Fibroblast of skin of right biceps (primary cell): ENCODE measurements at regions not wholly inside any gene's neighbourhood (a gene's known extent, or its start where the extent isn't known, plus 50 kb on each side); places are given as distances from the start of the nearest gene placed in this dataset.
"Not testable (repeated sequence)": the region's sequence is repeated elsewhere in the genome, so short reads cannot be mapped to it uniquely, and the experiment has no call there.

ENCODE experiments used
- DNase-seq: peaks from one replicate; pipeline ENCODE4 v3.0.0-alpha.2; 2013

DNA sequence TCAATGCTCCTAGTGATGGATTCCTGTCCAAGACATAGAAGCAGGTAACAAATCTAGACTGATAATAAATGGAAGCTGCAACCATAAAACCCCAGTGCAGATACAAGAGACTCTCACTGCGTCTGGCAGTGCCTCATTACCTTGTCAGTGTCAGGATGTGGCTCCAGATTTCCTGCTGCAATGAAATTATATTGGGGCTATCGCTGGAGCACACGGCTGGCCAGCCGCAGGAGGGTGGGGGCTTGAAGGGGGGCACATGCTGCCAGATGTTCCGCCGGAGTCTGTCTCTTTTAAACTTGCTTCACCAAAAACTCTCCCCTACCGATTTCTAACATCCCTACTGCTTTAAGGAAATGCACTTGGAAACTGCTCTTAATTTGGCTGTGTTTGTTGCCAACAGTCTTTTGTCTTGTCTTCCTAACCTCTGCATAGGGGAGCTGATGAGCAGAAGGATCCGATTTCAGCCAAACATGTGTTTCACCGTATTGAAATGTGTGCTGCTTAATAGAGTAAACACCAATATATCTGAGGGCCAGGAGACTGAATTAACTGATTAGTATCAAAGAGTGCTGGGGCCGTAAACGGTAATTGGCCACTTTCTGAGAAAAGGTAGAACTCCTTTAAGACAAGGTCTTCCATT, 102.2 kb upstream of the EXOC2 start:
- no peak for DNase-seq

DNA sequence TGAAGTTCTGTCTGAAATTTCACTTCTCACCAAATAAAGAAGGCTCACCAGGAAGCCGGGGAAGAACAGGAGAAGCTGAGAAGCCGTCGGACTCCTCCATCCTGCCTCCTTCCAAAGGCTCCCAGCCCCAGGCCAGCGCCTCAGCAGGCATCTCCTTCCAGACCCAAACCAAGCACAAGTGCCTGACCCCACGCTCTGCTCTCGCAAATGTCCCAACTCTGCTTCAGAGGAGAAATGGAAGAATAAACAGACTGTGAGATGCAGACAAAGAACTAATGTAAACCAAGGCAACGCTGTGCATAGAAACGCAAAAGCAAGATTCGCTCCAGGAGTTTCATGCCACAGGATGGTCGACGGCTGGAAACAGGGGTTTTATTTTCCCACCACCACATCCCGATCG, 100.3 kb upstream of the EXOC2 start:
- DNase-seq, result no peak

DNA sequence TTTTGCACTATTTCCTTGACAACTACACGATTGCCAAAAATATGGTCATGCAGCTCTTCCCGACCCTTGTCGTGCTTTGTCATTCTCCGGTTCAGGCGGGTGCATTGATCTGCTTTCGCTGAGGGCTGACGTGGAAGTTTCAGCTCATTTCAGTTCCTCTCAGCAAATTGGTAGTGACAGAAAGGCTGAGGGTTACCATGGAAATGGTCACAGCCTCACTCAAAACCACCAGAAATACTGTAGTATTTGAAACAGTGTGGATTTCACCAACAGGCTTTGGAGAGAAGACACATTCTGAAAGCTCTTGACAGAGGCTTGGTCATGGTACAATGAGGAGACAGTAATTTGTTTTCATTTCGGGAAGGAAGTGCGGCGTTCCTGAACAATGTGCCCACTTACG, 99.7 kb upstream of the EXOC2 start:
- no peak for DNase-seq

DNA sequence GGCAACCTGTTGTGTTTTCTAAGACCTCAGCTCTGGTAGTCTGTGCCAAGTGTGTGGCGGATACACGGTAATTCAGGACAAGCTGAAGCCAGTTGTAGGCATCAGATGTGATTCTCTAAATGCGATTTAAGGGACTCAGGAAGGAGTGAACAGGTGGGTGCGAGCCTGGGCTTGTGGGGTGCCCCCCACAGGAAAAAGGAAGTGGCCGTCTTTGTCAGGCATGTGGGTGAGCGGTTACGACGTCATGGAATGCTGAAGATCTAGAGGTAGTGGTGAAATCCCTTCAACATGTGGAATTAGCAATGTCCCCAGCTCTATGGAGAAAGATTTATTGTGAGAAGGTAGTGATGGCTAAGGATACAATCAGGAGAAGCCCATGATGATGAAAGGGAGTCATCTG, 95.1 kb upstream of the EXOC2 start:
- no peak for DNase-seq

DNA sequence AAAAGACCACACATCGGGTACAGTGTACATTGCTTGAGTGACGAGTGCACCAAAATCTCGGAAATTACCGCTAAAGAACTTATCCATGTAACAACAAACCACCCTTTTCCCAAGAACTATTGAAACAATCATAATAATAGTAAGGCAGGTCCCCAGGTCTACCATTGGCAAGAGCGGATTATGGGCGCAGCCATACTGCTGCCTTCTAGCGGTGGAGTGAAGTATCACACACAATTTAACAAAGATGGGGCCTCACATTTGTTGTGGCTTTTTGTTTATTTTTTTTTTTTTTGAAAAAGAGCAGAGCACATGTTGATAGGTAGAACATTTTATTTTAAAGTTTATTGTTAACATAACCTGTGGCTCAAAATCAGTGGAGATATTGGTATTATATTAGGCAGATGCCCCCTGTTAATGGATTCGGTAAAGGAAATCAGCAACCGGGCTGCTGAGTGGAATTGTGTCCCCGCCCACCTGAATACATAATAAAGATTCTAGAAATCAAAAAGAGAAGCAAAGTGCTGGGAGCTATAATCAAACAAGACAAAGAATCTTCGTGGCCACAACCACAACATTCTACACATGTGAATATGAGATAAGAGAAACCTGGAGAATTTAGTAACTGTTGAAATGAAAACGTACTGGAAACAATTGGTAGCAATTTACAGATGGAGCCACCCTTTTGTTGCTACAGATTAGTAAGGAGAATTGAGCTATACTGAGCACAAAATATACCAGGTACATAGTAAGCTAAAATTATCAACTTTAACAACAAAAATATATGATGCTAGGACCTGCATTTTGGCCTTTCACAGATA, 94.2 kb upstream of the EXOC2 start:
- DNase-seq, result no peak

DNA sequence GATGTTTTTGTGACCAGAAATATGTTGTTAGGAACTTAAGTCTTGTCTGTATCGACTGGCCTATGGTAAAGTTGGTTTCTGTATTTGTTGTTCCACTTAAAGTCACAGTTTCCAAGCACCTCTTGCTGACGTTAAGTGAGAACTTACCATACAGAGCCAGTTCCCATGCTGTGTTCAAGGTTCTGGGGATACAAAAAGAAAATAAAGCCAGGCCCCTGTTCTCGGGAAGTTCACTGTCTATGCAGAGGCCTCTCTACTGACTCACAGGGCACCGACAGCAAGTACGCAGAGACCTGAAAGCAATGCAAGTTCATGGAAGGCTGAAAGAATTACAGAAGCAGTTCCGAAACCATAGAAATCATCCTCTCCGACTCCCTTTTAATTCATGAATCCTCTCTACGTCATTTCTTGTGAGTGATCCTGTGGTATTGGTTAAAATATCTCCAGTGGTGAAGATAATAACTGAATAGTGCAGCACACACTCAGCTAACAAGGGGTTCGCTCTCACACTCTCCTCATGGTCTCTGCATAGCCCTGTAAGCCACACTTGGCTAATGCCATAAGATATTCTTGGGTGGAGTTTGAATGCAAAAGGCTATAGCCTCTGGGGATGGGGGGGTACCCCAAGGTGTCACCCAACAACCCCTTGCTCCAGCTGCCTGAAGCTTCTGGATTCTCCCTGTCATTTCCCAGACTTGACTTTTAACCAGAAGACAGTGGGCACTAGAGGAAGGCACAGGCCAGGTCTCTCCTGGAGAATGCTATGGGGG, 91.2 kb upstream of the EXOC2 start:
- DNase-seq, result no peak

DNA sequence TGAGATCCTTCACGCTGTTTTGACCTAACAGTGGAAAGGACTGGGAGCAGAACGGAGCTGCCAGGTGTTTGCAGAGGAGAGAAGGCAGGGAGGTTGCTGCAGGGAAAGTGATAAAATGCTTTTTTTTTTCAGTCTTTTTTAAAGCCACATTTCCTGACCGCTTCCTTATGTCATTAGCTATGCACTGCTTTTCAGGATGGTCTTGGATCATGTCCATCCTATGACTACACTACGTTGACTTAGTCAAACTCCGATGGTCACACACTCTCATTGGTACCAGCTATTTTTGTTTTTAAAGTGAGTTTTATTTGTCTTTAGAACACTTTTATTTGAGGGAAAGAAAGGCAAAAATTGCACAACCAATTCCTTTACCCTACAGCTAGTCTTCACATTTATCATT, 89.2 kb upstream of the EXOC2 start:
- no peak for DNase-seq

DNA sequence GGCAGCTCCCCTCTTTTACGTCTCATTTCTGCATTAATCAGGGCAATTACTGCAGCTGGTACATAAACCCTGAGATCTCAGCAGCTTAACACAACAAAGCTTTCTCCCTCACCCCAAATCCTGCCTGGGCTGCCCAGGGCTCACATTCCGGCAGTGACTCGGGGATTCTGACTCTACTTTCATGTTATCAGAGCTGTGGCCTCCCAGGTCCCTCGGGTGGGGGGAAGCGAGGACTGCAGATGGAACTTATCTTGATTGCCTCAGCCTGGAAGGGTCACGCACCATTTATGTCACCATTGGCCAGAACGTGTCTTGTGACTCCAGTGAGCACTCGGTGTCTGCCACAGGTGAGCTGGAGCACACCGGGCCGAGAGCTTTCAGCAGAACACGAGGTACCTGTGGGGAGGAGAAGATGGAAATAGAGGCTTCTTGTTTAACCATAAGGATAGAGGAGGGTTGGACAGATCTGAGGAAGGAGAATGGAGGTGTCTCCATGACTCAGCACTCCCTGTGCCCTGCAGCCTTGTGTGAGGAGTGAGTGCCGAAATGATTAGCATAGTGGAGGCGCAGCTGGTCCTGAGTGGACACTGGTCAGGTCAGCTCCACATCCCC, 88.5 kb upstream of the EXOC2 start:
- no peak for DNase-seq

DNA sequence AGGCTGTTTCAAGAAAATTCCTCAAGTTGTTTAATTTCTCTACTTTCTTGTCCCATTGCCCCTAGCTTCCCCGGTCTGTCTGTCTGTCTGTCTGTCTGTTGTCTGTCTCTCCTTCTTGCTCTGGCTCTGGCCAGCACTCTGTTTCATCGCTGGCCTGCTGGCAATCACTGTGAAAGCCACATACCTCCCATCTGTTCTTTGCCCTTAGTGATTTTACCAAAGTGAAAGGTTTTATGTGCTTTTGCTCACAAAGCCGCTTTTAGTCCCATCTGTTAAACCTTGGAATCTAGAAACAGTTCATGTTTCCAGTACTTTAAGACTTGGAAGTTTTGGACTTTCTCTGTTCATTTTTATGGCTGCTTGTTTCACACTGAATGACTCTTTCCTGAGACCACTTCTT, 87.8 kb upstream of the EXOC2 start:
- DNase-seq, result no peak

DNA sequence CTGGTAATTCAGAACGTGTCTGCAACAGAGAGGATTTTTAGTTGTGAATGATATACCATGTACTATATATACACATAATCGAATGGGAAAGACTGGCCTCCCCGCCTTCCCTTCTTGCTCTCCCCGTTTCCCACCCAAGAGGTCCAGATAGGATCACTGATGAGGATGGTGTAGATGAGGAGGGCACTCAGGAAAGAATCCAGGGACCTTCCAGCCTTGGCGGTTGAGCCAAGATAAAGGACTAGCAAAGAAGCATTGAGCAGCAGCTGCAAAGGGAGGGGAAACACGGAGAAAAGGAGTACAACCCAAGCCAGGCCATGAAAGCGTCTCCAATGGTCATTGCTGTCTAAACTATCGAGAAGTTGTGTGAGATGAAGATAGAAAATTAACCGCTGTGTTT, 84.0 kb upstream of the EXOC2 start:
- no peak for DNase-seq

DNA sequence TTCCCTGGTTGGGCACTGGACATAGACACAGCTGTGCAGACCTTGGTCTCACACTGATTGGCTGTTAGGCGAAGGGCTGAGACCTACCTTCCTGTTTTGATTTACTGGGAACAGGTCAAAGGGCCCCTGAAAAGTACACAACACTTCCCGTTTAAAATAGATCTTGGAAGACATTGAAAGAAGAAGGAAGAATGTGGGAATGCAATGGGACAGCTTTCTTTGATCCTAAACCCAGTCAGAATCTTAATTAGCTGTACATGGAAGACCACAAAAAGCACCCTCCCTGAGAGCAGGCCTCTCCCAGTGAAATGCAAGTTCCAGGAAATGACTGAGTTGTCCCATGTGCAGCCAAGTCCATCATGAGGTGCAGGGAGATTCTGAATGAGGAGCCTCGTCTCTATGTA, 83.6 kb upstream of the EXOC2 start:
- no peak for DNase-seq

DNA sequence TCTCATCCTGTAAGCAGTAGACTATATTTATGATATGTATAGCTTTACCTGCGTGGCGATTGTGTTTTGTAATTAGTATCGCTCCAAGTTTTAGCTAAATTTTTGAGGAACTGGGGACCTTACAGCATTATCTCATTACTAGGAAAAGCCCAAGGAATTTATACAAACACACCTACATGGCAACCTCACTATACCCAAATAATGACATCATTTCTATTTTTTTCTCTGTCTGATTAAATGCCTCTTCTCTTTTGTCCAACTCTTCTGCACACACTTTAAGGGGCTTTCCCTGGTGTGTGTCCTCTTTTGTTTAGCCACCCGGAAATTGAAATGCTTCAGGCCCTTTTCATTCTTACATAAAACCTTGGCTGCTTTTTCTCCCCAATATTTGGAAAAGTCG, 82.9 kb upstream of the EXOC2 start:
- DNase-seq, result no peak

DNA sequence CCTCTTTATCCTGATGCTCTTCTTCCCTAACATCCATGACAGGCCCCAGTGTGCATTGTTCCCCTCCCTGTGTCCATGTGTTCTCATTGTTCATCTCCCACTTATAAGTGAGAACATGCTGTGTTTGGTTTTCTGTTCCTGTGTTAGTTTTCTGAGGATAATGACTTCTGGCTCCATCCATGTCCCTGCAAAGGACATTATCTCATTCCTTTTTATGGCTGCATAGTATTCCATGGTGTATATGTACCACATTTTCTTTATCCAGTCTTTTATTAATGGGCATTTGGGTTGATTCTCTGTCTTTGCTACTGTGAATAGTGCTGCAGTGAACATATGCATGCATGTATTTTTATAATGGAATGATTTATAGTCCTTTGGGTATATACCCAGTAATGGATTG, 78.7 kb upstream of the EXOC2 start:
- not testable (repeated sequence) for DNase-seq

DNA sequence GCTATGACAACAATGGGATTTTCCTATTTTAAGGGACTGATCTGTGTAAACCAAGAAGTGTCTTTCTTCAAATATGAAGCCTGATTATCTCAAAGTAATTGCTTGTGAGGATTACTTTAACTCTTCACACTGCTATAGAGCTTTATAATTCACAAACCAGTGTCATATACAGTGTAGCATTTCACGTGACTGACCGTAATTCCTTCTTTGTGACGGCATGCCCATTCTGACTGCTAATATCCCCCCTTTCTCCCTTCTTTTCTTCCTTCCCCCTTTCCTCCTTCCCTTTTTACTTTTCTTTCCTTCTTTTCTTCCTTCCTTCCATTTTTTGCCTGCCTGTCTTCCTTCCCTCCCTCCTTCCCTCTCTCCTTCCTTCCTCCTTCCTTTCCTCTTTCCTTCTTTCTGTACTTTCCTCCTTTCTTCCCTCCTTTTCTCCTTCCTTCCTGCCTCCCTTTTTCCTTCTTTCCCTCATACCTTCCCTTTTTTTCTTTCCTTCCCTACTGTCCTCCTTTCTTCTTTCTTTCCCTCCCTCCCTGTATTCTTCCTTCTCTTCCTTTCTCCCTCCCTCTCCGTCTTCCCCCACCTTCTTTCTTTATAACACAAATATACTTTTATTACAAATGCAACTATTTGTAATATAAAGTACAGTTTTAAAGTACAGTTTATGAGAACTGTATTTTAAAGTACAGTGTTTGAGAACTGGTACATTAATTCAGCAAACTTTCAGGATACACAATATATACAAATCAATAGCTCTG, 75.0 kb upstream of the EXOC2 start:
- DNase-seq, result no peak

DNA sequence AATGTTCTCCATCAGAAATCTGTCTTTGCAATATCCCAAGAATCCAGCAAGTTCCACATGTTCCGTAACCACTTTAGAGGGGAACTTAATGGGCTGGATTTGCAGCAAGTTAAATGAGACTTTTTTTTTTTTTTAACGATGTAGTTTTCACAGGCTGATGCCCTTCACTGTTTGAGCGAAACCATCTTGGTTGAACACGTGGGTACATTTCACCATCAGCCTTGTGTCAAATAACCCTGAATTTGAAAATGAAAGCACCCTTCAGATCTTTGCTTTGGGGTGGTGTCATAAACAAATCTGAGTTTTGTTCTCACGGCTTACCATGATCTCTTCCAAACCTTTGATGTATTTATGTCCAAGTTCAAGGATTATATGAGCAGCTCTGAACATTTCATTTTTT, 73.7 kb upstream of the EXOC2 start:
- DNase-seq, result no peak

DNA sequence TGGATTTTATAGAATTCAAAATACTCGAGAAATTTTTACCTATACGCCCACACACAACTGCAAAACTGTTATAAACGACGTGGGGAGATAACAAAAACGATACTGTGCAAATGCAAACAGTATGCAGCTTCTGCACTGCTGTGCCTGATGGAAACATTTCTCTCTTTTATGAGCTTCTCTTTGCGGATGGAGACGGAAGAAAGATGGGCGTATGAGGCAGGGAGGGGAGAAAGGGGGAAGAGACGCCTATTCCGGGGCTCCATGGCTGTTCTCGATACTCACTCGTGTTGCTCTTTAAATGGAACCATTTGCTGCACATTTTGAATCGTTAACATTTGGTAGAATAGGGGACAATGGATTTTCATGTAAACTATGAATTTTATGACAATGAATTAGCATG, 69.1 kb upstream of the EXOC2 start:
- no peak for DNase-seq

DNA sequence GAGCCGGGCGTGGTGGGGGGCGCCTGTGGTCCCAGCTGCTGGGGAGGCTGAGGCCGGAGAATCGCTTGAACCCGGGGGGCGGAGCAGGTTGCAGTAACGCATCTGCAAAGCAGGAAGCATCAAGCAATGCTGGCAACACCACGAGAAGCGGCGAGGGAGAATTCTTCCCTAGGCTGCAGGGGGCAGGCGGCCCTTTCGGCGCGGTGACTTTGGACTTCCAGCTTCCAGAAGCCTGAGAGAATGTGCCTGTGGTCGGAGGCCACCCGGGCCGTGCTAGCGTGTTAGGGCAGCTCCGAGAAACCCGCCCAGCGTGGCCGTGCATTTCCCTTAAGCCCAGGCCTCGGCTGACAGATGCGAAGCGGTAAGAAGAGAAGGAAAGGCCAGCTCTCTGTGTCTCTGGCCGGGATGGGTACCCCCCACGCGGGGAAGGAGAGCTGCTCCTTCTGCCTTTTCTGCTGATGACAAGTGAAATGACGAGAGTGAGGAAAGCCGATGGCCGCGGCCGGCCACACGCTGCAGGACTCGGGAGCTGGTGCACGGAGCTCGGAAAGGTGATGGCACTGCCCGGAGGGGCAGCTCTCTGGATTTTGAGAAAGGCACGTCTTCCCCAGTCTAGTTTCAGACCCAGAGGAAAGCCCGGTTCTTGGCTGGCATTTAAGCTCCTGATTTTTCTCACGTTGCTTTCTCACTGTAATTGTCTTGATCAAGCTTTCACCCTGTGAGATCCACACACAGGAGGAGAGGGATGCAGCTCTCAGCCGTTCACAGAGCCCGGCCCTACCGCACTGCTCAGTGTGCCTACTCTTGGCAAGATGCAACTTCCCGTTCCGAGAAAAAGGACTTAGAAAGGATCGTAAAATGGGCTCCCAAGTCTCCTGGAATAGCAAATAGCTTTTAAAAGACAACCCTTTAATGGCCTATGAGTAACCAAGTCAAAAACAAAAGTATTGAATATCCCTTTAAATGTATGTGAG, 68.3 kb upstream of the EXOC2 start:
- no peak for DNase-seq

DNA sequence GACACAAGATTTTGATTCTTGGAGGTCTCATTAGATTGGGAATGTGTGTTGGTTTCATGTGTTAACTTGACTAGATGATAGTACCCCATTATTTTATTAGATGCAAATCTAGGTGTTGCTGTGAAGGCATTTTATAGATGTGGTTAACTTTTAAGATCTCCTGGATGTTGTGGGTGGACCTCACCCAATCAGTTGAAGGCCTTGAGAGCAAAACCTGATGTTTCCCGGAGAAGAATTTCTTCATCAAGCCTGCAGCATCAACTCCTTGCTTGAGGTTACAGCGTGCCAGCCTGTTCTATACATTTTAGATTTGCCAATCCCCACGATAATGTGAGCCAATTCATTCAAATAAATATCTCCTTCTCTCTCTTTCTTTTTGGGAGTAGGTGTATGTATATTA, 66.8 kb upstream of the EXOC2 start:
- no peak for DNase-seq

DNA sequence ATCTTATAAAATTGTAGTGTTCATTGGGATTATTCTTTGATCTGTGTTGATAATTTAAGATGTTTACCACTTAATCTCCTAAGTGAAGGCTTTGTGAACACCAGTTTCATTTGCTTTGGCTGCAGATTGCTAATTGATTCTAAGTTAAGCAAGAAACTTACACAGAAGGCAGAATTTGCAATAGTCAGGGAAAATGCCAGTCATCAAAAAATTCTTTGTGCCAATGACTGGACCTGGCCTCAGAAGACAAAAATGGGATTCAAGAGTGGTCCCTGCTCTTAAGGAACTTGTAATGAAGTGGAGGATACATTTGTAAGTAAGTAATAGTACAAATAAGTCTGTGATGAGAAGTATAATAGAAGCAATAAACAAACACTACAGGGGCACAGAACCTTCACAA, 63.3 kb upstream of the EXOC2 start:
- DNase-seq, result no peak

DNA sequence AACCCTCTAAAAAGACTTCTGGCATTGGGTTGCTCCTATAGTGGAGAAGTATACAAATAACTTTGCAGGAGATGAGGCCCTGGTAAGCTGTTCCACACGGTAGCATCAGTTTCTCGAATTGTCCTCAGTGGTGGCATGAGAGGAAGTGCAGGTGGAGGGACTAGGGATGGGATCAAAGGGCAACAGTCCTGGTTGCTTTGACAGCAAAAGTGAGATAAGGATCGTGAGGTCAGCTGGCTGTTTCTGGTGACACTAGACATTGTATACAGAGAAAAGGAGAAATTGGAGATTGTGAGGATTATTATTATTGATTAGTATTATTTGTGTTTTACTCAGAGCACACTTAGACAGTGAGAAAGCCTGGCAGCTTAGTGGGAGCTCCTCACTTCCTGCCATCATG, 61.3 kb upstream of the EXOC2 start:
- DNase-seq, result no peak

DNA sequence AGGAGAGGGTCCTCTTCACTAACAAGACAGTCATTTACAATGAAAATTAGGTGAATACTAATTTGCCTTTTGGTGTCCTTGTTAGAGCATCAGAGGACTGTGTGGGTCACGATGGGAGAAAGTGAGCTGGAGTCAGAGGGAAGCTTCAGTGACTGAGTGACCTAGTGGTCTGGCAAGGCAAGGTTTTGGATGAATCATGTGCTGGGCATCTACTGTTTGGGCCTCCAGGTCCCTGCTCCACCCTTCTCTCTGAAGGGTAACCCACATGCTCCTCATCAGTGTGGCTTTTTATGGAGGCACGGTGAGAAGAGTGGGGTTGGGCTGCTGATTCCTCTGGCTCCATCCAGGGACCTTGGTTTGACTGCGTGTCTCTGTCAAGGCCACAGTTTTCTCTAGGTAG, 60.5 kb upstream of the EXOC2 start:
- DNase-seq, result no peak

DNA sequence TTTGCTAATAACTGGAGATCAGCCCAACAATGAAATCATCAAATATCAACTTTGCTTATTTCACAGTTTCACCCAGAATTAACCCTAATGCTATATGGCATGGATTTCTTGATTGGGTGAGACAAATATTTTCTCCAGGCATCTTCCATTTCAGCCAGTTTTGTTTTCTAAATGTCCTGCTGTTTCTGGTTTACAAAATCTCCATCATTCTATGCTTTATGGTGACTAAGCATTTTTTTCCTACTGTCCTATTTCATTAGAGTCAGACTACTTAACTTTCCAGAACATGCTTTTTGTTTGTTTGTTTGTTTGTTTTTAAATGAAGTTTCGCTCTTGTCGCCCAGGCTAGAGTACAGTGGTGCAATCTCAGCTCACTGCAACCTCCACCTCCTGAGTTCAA, 59.5 kb upstream of the EXOC2 start:
- no peak for DNase-seq
